GM12864 (cell line): ENCODE measurements at regions not wholly inside any gene's neighbourhood (a gene's known extent, or its start where the extent isn't known, plus 50 kb on each side); places are given as distances from the start of the nearest gene placed in this dataset.
A peak's percentile ranks its signal among the peaks of the same experiment; 100 is the strongest.

ENCODE experiments used
- DNase-seq: peaks from one replicate; pipeline ENCODE4 v3.0.0-alpha.2; 2011; ENCODE audit warnings: low read depth
- H3K4me3 ChIP-seq: 2 replicates; pipeline ENCODE4 v1.5.1; 2011; ENCODE audit warnings: mild to moderate bottlenecking, low read depth, low read length, control low read depth
- CTCF ChIP-seq: IDR thresholded peaks from 2 replicates; pipeline ENCODE4 v1.5.1; 2011; ENCODE audit warnings: low read depth, mild to moderate bottlenecking, moderate library complexity, low read length, control low read depth, inconsistent platforms; ENCODE audit errors: missing control alignments

GRCh38 chr3:150116196-150116595 lies 145.5 kb upstream of the PFN2 start:
- H3K4me3 ChIP-seq: no peak overlapping the region
- DNase-seq: no peak
- TF ChIP-seq CTCF: no peak

GRCh38 chr3:150114873-150115540 lies 144.3 kb upstream of the PFN2 start:
- no peak for TF ChIP-seq CTCF
- H3K4me3 ChIP-seq: no peak overlapping the region
- peak; percentile 31 for DNase-seq

- TF ChIP-seq CTCF: no peak
- H3K4me3 ChIP-seq: no peak overlapping the region
- no peak for DNase-seq
Measured at GRCh38 chr3:150114273-150114672, 143.6 kb upstream of the PFN2 start.

- DNase-seq: no peak
- no peak overlapping the region for H3K4me3 ChIP-seq
- TF ChIP-seq CTCF: no peak
Measured at GRCh38 chr3:150110097-150110496, 139.4 kb upstream of the PFN2 start.

- DNase-seq: no peak
- no peak for TF ChIP-seq CTCF
- no peak overlapping the region for H3K4me3 ChIP-seq
Measured at GRCh38 chr3:150107429-150108175, 136.9 kb upstream of the PFN2 start.

GRCh38 chr3:150106740-150107428 lies 136.2 kb upstream of the PFN2 start:
- H3K4me3 ChIP-seq: no peak overlapping the region
- no peak for TF ChIP-seq CTCF
- no peak for DNase-seq
